Right lobe of liver (tissue), 4 donors: ENCODE measurements at regions not wholly inside any gene's neighbourhood (a gene's known extent, or its start where the extent isn't known, plus 50 kb on each side); places are given as distances from the start of the nearest gene placed in this dataset.

ENCODE experiments used
- POLR2A ChIP-seq: fragments of 450-650 bp; IDR thresholded peaks from one replicate; pipeline ENCODE4 v1.6.1; 2017; ENCODE audit warnings: antibody characterized with exemption, mild to moderate bottlenecking
- TF ChIP-seq, protein P1 (sequence below), 4 donors: fragments of 200-600 bp in 3 of 4; fragments of 450-650 bp in 1 of 4; IDR thresholded peaks; one replicate each; pipeline versions ENCODE4 v1.5.1 to v1.8.0; 2016 to 2022; ENCODE audit warnings: antibody characterized with exemption in 4 of 4, mild to moderate bottlenecking in 2 of 4
- donor health status: DM: no; HTN: no; CAD: no.
- donor health status: DM: no; HTN: no; CAD: no.
- donor health status: DM: no; HTN: yes; CAD: no.

DNA sequence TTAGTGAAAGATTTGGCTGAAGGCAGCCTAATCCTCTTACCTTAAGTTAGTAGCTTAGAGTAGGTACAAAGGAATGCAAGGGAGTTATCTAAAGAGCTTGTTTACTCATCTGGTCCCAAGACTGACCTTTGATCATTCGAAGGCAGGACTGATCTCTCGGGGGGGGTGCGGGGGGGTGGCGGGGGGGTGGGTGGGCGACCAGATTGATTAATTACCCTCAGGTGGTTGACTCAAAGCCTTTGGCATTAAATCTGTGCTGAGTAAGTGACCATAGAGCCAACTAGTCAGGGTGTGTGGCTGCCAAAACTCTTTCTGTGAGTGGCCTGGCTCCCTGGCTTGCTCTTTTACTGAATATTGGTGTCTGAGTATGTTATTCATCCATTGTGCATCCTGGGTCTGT, 731.9 kb upstream of the FBXO33 start:
- no peak for TF ChIP-seq POLR2A
- TF ChIP-seq, protein P1, sequence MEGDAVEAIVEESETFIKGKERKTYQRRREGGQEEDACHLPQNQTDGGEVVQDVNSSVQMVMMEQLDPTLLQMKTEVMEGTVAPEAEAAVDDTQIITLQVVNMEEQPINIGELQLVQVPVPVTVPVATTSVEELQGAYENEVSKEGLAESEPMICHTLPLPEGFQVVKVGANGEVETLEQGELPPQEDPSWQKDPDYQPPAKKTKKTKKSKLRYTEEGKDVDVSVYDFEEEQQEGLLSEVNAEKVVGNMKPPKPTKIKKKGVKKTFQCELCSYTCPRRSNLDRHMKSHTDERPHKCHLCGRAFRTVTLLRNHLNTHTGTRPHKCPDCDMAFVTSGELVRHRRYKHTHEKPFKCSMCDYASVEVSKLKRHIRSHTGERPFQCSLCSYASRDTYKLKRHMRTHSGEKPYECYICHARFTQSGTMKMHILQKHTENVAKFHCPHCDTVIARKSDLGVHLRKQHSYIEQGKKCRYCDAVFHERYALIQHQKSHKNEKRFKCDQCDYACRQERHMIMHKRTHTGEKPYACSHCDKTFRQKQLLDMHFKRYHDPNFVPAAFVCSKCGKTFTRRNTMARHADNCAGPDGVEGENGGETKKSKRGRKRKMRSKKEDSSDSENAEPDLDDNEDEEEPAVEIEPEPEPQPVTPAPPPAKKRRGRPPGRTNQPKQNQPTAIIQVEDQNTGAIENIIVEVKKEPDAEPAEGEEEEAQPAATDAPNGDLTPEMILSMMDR (IDR thresholded peaks at IDR 0.05): no peak
